AML-193 (cell line): ENCODE measurements at regions not wholly inside any gene's neighbourhood (a gene's known extent, or its start where the extent isn't known, plus 50 kb on each side); places are given as distances from the start of the nearest gene placed in this dataset.

Experiments used
- DNase-seq, 2 experiments: peaks; one replicate each; lab custom pipeline; 2025; lab: John Stamatoyannopoulos, UW

- no peak for DNase-seq
Observed at GRCh38 chr10:8424555-8425211, 370.2 kb downstream of the GATA3 start.

DNA sequence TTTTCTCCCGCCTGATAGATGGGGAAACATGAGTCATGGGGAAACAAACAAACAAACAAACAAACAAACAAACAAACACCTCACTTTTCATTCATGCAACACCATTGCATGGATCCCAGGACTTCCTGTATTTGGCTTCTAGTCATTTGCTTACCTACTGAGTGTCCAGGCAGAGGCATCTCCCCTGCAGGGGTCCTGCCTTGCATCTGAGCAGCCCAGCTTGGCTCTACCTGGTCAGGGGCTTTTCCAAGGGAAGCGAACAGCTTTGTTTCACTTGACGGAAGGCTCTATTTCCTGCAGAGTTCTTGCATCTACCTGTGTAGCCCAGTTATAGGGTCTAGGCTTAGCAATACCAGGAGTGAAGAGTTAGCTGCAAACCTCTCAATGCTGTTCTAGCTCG is 374.2 kb downstream of the GATA3 start:
- DNase-seq, result no peak

GRCh38 chr10:8430321-8430720 is 375.8 kb downstream of the GATA3 start:
- DNase-seq, result no peak

DNA sequence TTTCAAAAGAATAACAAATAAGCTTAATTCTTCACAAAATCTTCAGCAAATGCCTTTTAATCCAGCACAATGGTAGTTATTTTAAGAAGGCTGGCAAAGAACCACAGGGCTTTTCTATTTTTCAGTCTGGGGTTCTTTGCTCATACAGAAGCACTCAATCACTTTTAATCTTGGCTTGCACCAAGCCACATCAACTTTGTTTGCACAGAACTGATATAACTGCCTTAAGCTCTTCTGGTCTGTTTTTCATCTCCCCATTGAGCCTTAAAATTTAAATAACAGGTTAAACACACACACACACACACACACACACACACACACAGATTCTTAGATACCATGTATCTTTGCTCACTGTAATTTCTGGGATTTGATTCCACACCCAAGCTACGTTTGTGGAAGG is 377.0 kb downstream of the GATA3 start:
- DNase-seq, result no peak

DNA sequence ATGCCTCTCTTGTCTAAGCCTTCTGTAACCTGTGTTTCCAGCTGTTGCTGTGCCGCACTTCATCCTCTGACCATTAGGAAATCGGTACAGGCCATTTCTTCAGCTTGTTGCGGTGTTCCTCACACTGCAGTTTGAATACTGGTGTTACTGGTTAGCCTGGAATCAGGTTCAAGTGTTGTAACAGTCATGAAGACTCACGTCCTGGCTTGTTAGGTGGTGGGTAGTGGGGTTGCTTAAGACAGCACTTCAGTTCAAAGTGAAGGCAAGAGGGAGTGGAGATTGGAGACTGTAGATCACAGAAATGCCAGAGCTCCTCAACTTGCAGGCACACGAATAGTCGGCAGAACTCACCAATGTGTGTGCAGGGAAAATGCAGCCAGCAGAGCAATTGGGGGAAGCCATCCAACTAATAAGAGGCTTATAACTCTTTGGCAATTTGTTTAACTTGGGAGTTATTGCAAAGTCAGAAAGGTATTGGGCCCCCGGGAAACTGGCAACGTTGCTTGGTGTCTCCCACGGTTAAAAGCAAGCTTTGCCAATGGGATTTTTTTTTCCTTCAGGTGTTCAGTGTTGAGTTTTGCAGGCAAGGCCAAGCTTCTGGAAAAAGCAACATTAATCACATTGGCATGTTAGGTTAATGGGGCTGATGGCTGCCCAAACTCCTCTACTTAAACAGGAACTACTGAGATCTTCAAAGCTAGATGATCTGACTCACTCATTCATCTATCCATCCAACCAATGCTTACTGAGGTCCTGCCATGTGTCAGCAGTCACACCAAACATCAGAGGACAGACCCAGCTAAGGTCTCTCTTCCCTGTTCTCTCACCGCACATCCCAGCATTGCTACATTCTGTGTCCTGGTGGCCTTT is 380.9 kb downstream of the GATA3 start:
- no peak for DNase-seq

DNA sequence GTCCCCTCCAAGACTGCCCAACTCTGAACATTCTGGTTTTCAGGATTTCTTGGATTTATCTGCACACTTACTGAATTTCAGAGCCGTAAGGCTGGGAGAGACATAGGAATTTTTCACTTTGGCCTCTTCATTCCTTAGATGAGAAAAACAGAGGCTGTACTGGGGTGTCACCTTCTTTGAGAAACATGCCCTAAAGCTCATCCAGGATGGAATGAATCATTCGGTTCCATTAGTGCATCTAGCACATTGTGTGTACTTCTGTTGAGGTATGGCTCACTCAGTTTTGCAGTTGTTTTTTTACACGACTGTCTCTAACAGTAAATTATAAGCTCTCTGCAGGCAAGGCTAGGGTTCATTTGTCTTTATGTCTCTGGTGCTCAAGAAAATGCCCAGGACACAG is 383.4 kb downstream of the GATA3 start:
- DNase-seq, result no peak

DNA sequence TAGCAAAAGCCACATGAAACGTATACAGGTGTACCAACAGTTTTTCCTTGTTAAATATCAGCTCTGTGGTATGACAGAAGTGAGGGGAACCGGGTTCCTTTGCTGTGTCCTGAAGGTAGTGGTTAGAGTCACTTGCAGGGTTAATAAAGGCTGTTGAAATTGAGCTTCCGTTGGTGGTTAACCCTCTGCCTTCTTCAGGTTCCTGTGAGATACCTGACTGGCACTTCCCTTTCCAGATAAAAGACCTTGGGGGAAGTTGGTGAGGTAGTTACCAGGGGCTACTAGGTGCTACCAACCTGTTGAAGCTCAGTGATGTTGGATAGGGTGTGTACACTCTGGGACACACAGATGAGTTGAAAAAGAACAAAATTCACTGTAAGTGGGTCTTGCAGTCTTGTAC is 384.1 kb downstream of the GATA3 start:
- no peak for DNase-seq

DNA sequence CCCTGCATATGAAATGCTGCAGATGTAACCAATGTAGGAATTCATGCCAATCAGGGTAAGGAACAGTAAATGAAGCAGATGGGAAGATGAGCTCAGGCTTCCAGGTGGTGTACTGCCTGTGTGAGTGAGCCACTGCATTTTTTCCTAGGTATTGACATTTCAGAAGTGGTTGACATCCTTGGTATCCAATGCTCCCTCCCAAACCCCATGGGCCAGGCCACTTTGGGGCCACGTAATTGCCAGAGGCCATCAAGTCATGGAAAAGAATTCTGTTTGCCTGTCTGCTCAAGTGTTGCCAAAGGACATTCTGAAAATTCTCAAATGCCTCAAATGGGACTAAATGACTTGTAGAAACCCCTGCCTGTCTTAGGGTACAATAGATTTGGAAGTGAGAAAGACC is 384.6 kb downstream of the GATA3 start:
- no peak for DNase-seq

DNA sequence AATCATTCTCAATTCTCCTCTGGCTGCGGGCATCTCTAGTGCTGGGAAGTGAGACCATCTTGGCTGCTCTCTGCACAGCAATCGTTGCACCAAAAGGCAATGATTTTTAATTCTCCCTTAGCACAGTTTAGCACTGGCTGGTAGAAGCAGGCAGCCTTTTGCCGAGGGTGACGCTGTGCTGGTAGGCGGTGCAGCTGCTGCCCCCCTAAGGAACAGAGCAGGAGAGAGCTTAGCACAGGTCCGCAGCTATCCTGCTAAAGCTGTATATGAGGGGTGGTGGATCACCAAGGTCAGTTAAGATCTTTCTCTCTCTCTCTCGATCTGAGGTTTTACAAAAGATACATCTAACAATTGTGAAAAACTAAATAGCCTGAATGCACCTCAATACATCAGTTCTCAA is 390.1 kb downstream of the GATA3 start:
- DNase-seq, result no peak

DNA sequence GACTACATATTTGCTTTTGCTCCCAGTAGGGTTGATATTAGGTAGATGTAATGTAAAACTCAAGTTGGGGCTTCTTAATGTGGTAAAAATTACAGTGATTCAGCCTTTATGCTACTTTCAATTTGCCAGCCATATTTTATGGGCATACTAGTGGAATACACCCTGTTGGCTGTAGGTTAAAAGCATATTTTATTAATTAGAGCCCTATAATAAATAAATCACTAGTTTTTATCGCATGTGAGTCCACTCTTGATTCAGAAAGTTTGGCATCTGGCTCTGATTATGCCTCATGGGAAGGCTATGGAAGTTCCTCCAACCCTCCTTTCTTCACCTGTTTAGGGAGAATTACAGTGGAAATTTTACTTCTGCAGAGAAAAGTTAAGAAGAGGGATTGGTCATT is 390.9 kb downstream of the GATA3 start:
- DNase-seq, result no peak

DNA sequence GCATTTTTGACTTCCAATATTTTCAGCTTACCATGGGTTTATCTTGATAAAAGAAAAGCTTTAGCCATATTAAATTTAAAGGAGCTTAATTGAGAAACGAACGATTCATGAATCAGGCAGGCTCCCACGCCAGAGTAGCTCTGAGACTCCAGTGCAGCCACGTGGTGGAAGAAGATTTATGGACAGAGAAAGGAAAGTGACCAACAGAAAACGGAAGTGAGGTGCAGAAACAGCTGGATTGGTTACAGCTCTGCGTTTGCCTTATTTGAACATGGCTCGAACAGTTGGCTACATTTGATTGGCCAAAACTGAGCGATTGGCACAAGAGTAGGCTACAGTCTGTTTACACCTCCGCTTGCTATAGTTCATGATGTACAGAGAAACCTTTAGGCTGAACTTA is 395.4 kb downstream of the GATA3 start:
- no peak for DNase-seq

- DNase-seq, result no peak
Observed at GRCh38 chr10:8453587-8453986, 399.1 kb downstream of the GATA3 start.

DNA sequence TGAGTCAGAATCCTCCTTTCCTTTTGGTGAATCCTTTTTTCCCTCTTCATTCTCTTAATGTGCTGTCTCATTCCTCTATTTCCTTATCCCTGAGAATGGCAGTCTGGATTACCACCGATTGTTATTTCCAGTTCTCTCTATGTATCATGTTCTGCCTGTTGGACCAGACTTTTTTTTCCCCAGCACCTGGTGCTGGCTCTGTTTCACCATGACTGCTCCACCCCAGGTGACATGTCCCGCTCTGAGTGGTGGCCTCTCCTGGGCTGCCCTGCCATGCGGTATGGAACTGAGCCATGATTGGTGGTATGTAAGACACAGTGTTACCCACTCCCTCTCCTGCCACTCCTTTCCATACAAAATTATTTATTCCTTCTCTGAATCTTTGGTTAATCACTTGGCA is 399.9 kb downstream of the GATA3 start:
- DNase-seq, result no peak

DNA sequence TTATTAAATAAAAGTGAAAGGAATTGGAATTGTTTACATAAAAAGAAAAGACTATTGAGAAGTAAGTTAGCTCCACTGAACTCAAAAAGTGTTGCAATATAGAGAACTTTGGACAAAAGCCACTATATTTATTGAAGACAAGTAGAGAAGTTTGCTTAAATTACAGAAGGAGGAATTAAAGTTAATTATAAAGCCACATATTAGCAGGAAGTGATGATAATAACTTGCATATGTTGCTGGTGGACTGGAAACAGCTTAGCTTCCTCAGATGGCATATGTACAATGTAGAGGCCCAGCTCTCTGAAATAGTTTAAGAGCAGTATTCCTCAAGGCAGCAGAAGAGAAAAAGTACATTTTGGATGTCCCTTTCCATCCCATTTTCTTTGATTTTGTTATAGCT is 400.7 kb downstream of the GATA3 start:
- DNase-seq, result no peak

- no peak for DNase-seq
Observed at GRCh38 chr10:8456386-8456785, 401.9 kb downstream of the GATA3 start.

DNA sequence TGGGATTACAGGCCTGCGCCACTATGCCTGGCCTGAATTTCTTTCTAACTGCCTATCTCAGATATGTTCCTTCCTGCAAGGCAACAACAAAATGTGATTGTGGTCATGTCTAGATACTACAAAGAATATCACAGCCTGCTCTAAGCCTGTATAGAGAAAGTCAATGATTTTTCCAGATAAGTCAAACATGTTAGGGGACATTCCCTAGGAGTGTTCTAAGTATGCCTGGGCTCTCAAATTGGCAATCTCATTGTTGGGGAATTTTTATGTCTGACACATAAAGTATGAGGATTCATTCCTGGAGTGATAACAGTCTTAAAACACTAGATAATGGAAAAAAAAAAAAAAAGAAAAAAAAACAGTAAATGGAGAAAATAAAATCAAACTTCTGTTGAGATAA is 406.1 kb downstream of the GATA3 start:
- DNase-seq, result no peak

GRCh38 chr10:8462565-8462964 is 408.1 kb downstream of the GATA3 start:
- no peak for DNase-seq

DNA sequence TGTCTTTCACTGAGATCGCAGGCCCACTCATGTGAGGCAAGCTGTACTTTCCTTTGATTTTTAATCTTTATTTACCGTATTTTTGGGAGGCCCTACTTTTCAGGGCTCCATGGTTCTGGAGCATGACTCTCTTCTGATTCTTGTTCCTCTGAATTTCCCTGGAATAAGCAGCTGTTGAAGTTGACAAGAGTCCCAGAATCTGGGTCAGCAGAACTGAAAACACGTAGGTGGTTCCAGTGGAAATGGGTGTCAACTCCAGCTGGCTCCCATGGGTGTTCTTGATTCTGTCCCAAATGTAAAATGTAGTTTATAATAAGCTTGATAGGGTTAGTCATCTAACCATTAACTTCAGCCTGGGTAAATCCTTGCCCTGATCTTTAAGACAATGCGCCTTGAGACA is 409.4 kb downstream of the GATA3 start:
- no peak for DNase-seq

DNA sequence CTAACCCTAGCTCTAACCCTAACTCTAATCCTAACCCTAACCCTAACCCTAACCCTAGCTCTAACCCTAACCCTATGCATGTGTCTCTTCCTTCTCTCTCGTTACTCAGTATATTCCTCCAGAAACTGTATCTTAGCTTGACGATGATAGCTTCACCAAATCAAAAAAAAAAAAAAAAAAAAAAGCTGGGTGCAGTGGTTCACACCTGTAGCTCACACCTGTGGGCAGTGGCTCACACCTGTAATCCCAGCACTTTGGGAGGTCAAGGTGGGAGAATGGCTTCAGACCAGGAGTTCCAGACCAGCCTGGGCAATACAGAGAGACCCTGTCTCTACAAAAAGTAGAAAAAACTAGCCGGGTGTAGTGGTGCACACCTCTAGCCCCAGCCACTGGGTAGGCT is 414.0 kb downstream of the GATA3 start:
- DNase-seq, result no peak

- peak in 1 of 2 experiments; percentile 1 for DNase-seq
Observed at GRCh38 chr10:8473205-8473604, 418.7 kb downstream of the GATA3 start.

GRCh38 chr10:8477300-8477699 is 422.8 kb downstream of the GATA3 start:
- DNase-seq, result no peak

GRCh38 chr10:8481718-8482504 is 427.4 kb downstream of the GATA3 start:
- DNase-seq, result no peak

GRCh38 chr10:8485032-8485431 is 430.5 kb downstream of the GATA3 start:
- no peak for DNase-seq
